GM12872 (cell line): ENCODE measurements at regions not wholly inside any gene's neighbourhood (a gene's known extent, or its start where the extent isn't known, plus 50 kb on each side); places are given as distances from the start of the nearest gene placed in this dataset.

Source experiments
- CTCF ChIP-seq: IDR thresholded peaks from 3 replicates; pipeline ENCODE4 v1.5.1; 2011; ENCODE audit warnings: low read depth, mild to moderate bottlenecking, low read length, moderate library complexity; ENCODE audit not compliant: insufficient read depth

- no peak for TF ChIP-seq CTCF
These were observed 515.7 kb downstream of the DCDC2C start for GRCh38 chr2:4219101-4219500.

- TF ChIP-seq CTCF: no peak
These were observed 516.2 kb downstream of the DCDC2C start for GRCh38 chr2:4219571-4219970.

- no peak for TF ChIP-seq CTCF
These were observed 518.1 kb downstream of the DCDC2C start for GRCh38 chr2:4221434-4221833.

- no peak for TF ChIP-seq CTCF
These were observed 518.5 kb downstream of the DCDC2C start for GRCh38 chr2:4221845-4222244.

GRCh38 chr2:4246364-4247131 is 543.2 kb downstream of the DCDC2C start:
- TF ChIP-seq CTCF: no peak

- no peak for TF ChIP-seq CTCF
These were observed 544.4 kb downstream of the DCDC2C start for GRCh38 chr2:4247791-4248190.

GRCh38 chr2:4255491-4255890 is 552.1 kb downstream of the DCDC2C start:
- no peak for TF ChIP-seq CTCF
